ENCODE measurements at regions not wholly inside any gene's neighbourhood (a gene's known extent, or its start where the extent isn't known, plus 50 kb on each side); places are given as distances from the start of the nearest gene placed in this dataset.

DNA sequence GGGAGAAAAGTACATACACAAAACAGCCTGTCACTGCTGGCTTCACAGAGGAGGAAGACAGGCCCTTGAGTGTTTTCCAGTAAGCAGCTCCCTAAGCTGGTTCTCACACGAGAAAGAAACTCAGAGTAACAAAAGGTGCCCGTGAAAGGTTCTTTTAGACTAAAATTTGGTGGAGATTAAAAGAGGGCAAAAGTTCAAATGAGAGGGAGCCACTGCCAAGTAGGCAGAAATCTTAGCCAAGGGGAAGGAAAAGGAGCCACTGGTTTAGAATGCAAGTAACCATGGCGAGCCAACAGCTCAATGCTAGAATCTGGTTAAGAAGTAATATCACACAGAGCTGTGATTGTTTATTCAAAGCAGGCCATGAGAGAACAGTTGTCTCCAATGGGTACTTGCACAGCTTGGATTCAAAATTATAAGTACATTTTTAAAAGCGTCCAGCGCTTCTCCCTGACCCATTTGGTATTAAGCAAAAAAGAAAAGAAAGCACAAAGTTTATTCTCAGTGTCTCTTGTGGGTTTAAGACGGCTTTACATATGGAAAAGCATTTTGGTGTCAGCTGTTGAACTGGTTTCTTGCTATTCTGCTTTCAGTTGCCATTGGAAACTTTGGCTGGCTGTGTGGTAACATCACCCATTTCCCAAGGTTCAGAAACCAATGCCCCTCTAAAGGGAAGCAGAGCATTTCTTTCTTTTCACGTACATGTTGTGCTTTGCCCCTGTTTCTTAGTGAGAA is 648.5 kb downstream of the RNF144B start:
- no peak for DNase-seq (ENCODE audit: low read depth)

GRCh38 chr6:19036196-19036555 is 649.0 kb downstream of the RNF144B start:
- no peak for DNase-seq (ENCODE audit: low read depth)

- no peak for DNase-seq (ENCODE audit: low read depth)
These were observed 650.5 kb downstream of the RNF144B start for GRCh38 chr6:19037607-19038006.

- DNase-seq (ENCODE audit: low read depth), result no peak
These were observed 652.1 kb downstream of the RNF144B start for GRCh38 chr6:19039287-19039686.

GRCh38 chr6:19041906-19042305 is 654.8 kb downstream of the RNF144B start:
- no peak for DNase-seq (ENCODE audit: low read depth)

DNA sequence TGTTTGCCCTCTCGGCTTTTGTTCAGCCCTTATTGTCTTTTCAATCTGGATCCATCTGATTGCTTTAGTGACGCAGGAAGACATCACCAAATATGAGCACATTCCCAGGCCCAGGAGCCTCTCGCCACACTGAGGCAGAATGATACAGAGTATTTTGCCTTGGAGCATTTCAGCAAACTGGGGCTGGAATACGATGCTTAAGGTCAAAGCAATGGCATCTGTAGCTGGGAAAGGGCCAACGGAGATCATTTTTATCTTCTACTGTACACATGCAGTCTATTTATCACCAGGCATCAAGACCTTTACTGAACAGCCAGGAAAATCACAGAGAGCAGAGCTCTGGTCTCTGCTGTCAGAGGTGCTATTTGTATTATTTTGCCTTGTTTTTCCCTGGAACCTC is 655.3 kb downstream of the RNF144B start:
- no peak for DNase-seq (ENCODE audit: low read depth)

DNA sequence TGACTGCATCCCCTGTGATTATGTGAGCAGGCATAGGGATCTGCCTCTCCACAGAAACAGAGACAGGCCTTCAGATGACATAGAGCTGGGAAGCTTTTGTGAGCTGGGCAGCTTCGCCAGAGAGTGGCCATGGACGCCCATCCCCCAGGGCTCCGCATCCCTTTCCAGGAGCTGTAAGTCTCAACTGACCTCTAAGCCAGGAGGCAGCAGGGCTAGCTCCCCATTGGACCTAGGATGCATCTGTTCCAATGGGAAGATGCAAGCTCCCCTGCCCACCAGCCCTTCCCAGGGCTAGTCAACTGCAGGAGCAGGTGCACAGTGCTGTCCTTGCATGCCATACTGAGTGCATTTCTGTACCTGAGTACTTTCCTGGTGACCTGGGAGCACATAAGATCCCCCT is 663.6 kb downstream of the RNF144B start:
- DNase-seq (ENCODE audit: low read depth), result no peak

DNA sequence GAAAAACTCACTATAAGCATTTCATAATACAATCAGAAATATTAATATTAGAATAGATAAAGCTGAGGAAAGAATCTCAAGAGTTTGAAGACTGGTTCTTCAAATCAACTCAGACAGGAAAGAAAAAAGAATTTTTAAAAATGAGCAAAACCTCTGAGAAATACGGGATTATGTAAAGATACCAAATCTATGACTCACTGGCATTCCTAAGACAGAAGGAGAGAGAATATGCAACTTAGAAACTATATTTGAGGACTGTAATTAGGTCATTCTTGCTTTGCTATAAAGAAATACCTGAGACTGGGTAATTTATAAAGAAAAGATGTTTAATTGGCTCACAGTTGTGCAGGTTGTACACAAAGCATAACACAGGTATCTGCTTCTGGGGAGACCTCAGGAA is 665.1 kb downstream of the RNF144B start:
- DNase-seq (ENCODE audit: low read depth), result peak; percentile 8

GRCh38 chr6:19059102-19059501 is 672.0 kb downstream of the RNF144B start:
- no peak for DNase-seq (ENCODE audit: low read depth)

GRCh38 chr6:19067165-19067564 is 680.0 kb downstream of the RNF144B start:
- no peak for DNase-seq (ENCODE audit: low read depth)

DNA sequence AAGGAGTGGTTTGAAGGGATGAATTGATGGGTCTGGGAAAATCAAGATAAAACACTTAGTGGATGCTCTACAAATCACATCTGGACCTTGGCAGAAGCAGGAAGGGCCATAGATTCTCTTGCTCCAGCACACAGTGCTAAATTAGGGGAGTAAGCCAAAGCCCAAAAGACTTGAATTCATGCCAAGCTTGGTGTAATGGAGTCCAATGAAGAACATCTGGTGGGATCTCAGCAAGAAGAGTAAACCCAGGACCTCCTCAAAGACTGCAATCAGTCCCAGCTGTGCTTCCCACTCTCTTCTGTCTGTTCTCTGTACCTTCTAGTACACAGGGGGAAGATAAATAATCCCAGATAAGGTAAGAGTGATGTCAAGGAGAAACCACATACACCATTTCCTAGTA is 683.4 kb downstream of the RNF144B start:
- DNase-seq (ENCODE audit: low read depth), result no peak

DNA sequence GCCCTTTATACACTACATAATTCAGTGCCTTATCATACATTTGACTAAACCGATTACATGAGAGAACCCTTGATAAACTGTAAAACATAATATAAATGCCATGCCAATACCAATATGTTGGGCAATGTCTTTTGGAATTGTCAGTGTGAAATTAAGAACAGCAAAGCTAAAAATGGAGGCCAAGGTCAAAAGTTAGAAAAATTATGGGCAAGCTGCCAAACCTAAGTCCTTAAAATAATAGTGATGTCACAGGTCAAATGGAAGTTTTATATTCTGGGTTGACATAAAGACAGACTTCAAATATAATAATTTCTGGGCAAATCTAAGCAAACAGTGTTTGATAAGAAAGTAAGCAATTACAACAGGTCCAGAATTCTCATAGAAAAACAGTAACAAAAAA is 696.7 kb downstream of the RNF144B start:
- DNase-seq (ENCODE audit: low read depth), result no peak

DNA sequence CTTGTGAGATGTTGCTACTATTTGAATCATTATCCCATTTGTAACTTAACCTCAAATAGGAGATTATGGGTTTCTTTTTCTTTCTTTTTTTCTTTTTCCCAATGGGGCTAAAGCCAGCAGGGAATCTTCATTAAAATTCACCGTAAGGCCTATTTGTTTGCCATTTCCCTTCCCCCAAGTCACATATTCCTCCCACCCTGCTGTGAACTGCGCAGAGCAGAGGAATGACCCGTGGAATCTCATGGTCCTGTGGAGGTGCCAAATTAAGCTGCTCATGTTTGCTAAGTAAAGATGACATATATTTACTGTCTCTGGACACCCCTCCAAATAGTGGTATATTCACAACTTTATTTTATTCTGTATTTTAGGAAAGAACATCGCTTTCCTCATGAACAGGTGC is 699.3 kb downstream of the RNF144B start:
- no peak for DNase-seq (ENCODE audit: low read depth)

DNA sequence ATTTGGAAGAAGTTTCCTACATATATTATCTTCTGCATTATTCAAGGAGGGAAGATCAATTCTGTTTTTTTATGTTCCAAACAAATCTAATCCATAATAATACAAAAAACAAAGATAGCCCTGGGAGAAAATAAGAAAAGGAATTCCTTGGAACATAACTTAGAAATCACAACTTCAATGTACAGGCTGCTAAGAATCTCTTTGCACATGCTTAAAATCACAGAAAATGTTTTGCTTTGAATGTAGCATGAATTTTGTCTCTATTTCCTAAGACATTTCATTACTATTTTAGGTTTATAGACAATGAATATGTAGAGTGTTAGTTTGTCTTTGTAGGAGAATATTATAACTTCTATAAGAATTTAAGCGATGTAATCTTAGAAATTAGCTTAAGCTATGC is 700.1 kb downstream of the RNF144B start:
- no peak for DNase-seq (ENCODE audit: low read depth)

DNA sequence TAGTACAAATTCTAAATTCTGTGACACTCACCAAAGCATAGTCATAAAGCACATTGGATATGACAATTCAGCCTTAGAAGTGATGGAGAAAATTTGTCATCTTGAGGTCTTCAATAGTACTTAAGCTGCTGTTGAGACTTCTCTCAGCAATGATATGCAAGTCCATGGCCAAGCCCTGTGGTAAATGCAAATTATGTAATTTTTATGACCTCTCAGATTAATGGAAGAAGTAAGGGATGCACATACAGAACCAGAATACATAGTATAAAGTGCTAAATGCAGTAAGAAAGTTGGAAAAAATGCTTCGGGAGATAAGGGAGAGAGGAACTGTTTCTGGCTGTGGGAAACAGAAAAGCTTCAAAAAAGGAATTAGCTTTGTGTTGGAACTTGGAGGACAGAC is 700.7 kb downstream of the RNF144B start:
- no peak for DNase-seq (ENCODE audit: low read depth)

DNA sequence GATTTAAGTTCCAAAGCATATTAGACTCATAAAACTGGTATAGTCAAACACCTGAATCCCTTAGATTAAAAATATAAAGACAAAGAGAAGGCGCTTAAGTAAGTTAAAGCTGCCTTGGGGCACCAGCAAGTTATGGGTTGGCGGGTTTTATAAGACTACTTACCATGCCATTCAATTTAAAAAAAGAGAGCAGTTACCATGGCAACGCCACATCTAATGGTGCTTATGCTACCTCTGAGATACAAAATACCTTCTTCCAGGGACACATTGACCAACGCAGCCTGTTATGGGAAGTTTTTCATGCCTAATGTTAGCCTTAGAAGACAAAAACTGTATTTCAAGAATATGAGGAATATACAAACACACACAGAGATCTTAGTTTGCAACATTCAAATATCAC is 713.6 kb downstream of the RNF144B start:
- no peak for DNase-seq (ENCODE audit: low read depth)

DNA sequence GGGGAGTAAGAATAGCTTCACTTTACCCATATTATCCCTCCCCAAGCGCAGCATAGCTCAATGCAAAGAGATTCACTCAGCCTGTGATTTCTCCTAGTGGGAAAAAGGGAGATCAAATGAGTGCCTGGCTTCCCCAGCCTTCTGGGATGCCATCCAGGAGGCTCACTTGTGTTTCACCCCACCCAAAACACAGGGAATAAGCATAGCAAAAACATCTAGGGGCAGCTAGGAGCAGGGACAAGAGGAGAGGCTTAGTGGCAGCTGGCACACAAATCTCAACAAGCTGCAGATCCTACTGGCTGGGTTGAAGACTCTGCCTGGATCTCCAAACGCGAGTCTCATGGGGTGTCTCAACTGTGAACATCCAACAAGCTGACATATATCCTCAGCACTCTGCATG is 715.8 kb downstream of the RNF144B start:
- DNase-seq (ENCODE audit: low read depth), result no peak

GRCh38 chr6:19107468-19107867 is 720.3 kb downstream of the RNF144B start:
- DNase-seq (ENCODE audit: low read depth), result no peak

DNA sequence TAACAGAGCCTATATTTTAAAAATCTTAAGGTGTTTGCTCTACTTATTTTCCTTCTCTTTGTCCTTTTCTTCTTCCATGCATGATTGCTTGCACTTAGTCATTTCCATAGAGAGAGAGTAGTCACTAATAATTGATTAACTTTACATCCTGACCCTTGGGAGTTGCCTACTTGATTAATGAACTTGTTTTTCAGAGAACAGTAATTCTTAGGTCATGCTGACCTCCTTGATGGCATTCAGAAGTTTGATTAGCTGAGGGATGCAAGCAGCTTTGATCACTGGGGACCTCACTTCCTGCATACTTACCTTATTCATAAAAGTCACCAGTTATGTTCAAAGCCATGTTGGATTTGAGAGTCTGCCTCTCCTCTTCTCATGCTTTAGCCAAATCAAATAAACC is 715.6 kb upstream of the ID4 start:
- no peak for DNase-seq (ENCODE audit: low read depth)

DNA sequence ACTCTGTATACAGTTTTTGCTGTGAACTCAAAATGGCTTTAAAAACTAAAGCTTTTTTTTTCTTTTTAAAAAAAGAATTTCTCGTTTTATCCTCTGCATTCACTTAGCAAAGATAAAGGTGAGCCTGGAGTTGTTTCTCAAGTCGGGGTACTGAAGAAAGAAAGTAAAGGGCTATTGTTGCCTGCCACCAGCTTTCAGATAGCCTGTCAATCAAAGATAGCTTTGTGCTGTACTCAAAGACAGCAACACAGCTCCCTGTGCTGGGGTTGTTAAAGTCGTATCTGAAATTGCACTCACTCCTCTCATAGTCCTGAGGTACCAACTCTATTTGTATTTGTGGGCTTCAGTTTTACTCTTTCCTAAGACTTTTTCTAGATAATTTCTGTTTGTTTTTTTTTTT is 710.1 kb upstream of the ID4 start:
- no peak for DNase-seq (ENCODE audit: low read depth)

GRCh38 chr6:19128701-19129100 is 708.5 kb upstream of the ID4 start:
- DNase-seq (ENCODE audit: low read depth), result no peak

- no peak for DNase-seq (ENCODE audit: low read depth)
These were observed 701.5 kb upstream of the ID4 start for GRCh38 chr6:19135706-19136105.

GRCh38 chr6:19137505-19137904 is 699.7 kb upstream of the ID4 start:
- DNase-seq (ENCODE audit: low read depth), result no peak

- no peak for DNase-seq (ENCODE audit: low read depth)
These were observed 694.9 kb upstream of the ID4 start for GRCh38 chr6:19142275-19142674.

- DNase-seq (ENCODE audit: low read depth), result no peak
These were observed 686.9 kb upstream of the ID4 start for GRCh38 chr6:19150307-19150706.
